Muscle of back (tissue), 3 donors: ENCODE measurements at regions not wholly inside any gene's neighbourhood (a gene's known extent, or its start where the extent isn't known, plus 50 kb on each side); places are given as distances from the start of the nearest gene placed in this dataset.

ENCODE experiments used
- DNase-seq, 3 donors: peaks; one replicate each; pipeline versions ENCODE4 v3.0.0 to v3.0.0-alpha.2; 2013

GRCh38 chr1:234536741-234537140 lies 57.8 kb upstream of the TARBP1 start:
- DNase-seq: peak in 2 of 3 donors; percentile 41 to 67

- peak in 2 of 3 donors; percentile 79 to 89 for DNase-seq
Observed at GRCh38 chr1:234535763-234536515, 57.0 kb upstream of the TARBP1 start.

GRCh38 chr1:234535218-234535617 lies 56.2 kb upstream of the TARBP1 start:
- DNase-seq: no peak

GRCh38 chr1:234533975-234534876 lies 55.2 kb upstream of the TARBP1 start:
- DNase-seq: peak; percentile 96 to 99 (median 98)

GRCh38 chr1:234533034-234533891 lies 54.3 kb upstream of the TARBP1 start:
- peak; percentile 85 to 95 (median 95) for DNase-seq

GRCh38 chr1:234532503-234532922 lies 53.5 kb upstream of the TARBP1 start:
- DNase-seq: peak in 2 of 3 donors; percentile 63 to 74

GRCh38 chr1:234531151-234531635 lies 52.2 kb upstream of the TARBP1 start:
- peak in 1 of 3 donors; percentile 85 for DNase-seq

- DNase-seq: no peak
Observed at GRCh38 chr1:234530672-234531071, 51.7 kb upstream of the TARBP1 start.

- DNase-seq: no peak
Observed at GRCh38 chr1:234529950-234530237, 50.9 kb upstream of the TARBP1 start.

- no peak for DNase-seq
Observed at GRCh38 chr1:234529095-234529949, 50.3 kb upstream of the TARBP1 start.
